Upper lobe of right lung (tissue), 1 donor: ENCODE measurements at regions not wholly inside any gene's neighbourhood (a gene's known extent, or its start where the extent isn't known, plus 50 kb on each side); places are given as distances from the start of the nearest gene placed in this dataset.
"Not testable (repeated sequence)": the region's sequence is repeated elsewhere in the genome, so short reads cannot be mapped to it uniquely, and the experiment has no call there.

Source experiments
- ATAC-seq: fragments of 200-7000 bp; cut with Tn5 transposase; one replicate; pipeline ENCODE4 v1.9.1; 2020; ENCODE audit warnings: mild to moderate bottlenecking, moderate library complexity
- DNase-seq: peaks from one replicate; pipeline ENCODE4 v3.0.0-alpha.2; 2020
- H3K27ac ChIP-seq: fragments of 200-600 bp; one replicate; pipeline ENCODE4 v1.8.0; 2022
- H3K27me3 ChIP-seq: fragments of 200-600 bp; one replicate; pipeline ENCODE4 v1.8.0; 2022; ENCODE audit warnings: mild to moderate bottlenecking
- H3K36me3 ChIP-seq: fragments of 200-600 bp; one replicate; pipeline ENCODE4 v1.8.0; 2022
- H3K4me1 ChIP-seq: fragments of 200-600 bp; one replicate; pipeline ENCODE4 v1.8.0; 2022
- H3K4me3 ChIP-seq: fragments of 200-600 bp; one replicate; pipeline ENCODE4 v1.8.0; 2022; ENCODE audit warnings: mild to moderate bottlenecking
- H3K9me3 ChIP-seq: fragments of 200-600 bp; one replicate; pipeline ENCODE4 v1.8.0; 2022
- intact Hi-C: fragments of 100-400 bp; cut with DNase I; formaldehyde crosslinking; loops from one replicate; pipeline ENCODE4 v1.11.0; 2022
- TF ChIP-seq, protein P1 (sequence below): fragments of 200-600 bp; IDR thresholded peaks from one replicate; pipeline ENCODE4 v1.8.0; 2022; ENCODE audit warnings: antibody characterized with exemption
- donor health status: DM: no; HTN: yes; CAD: no; lungs with severe emphysema.

- intact Hi-C loops, result no loop called here
- H3K36me3 ChIP-seq, result no peaks in the 10 kb centered on the region
- TF ChIP-seq, protein P1, sequence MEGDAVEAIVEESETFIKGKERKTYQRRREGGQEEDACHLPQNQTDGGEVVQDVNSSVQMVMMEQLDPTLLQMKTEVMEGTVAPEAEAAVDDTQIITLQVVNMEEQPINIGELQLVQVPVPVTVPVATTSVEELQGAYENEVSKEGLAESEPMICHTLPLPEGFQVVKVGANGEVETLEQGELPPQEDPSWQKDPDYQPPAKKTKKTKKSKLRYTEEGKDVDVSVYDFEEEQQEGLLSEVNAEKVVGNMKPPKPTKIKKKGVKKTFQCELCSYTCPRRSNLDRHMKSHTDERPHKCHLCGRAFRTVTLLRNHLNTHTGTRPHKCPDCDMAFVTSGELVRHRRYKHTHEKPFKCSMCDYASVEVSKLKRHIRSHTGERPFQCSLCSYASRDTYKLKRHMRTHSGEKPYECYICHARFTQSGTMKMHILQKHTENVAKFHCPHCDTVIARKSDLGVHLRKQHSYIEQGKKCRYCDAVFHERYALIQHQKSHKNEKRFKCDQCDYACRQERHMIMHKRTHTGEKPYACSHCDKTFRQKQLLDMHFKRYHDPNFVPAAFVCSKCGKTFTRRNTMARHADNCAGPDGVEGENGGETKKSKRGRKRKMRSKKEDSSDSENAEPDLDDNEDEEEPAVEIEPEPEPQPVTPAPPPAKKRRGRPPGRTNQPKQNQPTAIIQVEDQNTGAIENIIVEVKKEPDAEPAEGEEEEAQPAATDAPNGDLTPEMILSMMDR, result no peak
- no peaks in the 10 kb centered on the region for H3K4me1 ChIP-seq
- H3K27me3 ChIP-seq, result no peaks in the 10 kb centered on the region
- no peak overlapping the region for H3K4me3 ChIP-seq
- DNase-seq (no peak), ATAC-seq (no peak)
- no peak overlapping the region for H3K27ac ChIP-seq
- no peaks in the 10 kb centered on the region for H3K9me3 ChIP-seq
Measured at GRCh38 chr1:222377428-222378088, 170.3 kb downstream of the HHIPL2 start.

GRCh38 chr1:222376791-222377190, 171.1 kb downstream of the HHIPL2 start:
- intact Hi-C loops, H3K36me3 ChIP-seq, H3K4me3 ChIP-seq, H3K27ac ChIP-seq, H3K9me3 ChIP-seq, H3K27me3 ChIP-seq, H3K4me1 ChIP-seq, DNase-seq, ATAC-seq: not testable (repeated sequence)

DNA sequence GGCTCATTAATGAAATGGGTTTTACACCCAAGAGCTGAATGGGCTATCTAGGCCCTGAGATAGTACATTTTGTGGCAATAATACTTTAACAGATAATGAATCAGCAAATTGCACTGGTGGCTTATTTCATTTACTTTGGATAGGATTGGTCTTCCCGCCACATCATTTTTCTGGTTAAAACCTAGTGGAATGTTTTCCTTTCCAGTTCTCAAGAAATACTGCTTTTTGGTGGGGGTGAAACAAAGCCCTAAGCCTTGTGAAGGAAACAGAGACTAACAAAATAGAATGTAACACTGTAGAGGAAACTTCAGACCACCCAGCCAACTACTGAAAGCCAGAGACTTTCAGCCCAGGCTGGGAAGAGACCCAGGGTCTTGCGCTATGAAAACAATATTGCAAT, 172.2 kb downstream of the HHIPL2 start:
- no peak overlapping the region for H3K4me3 ChIP-seq
- H3K4me1 ChIP-seq, result no peaks in the 10 kb centered on the region
- H3K36me3 ChIP-seq, result no peaks in the 10 kb centered on the region
- ATAC-seq, result no peak
- intact Hi-C loops, result no loop called here
- H3K27me3 ChIP-seq, result no peaks in the 10 kb centered on the region
- DNase-seq, result no peak
- TF ChIP-seq, protein P1, result no peak
- H3K27ac ChIP-seq, result no peak overlapping the region
- no peaks in the 10 kb centered on the region for H3K9me3 ChIP-seq

DNA sequence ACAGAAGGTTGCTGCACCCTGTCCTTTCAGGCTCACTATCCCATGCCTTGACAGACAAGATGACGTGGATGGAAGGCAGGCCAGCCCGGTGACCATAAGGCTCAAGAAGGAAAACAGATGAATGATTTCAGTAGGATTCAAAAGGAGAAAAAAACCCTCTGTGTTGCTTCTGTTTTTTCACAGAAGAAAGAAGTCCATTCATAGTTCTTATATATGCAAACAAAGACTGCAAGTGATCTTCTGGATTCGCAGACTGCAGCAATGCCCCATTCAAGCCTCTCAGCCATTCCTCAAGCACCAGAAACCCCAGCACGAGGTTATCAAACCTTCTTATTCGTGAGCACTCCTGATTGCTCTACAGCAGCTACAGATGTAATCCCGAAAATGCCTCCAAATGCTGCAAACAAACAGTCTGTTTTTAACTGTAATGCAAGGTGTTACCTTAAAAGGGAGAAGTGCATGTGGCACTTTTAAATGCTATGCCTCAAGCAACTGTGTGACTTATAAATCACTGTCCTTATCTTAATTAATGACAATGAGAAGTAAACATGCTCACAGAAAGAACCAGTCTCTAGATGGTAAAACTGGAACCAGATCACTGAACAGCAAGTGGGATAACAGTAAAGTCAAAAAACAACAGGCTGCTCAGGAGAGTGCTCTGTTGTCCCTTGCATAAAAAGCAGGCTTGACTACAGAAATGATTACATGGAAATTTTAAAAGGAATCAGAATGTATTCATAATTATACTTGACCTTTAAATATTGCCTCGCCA, 173.9 kb downstream of the HHIPL2 start:
- Histone ChIP-seq H3K4me1 (no peaks in the 10 kb centered on the region), H3K4me3 (no peak overlapping the region), H3K36me3 (no peaks in the 10 kb centered on the region), H3K9me3 (no peaks in the 10 kb centered on the region), H3K27ac (no peak overlapping the region), H3K27me3 (no peaks in the 10 kb centered on the region)
- DNase-seq, result no peak
- TF ChIP-seq, protein P1, result no peak
- ATAC-seq, result no peak
- intact Hi-C loops, result no loop called here

DNA sequence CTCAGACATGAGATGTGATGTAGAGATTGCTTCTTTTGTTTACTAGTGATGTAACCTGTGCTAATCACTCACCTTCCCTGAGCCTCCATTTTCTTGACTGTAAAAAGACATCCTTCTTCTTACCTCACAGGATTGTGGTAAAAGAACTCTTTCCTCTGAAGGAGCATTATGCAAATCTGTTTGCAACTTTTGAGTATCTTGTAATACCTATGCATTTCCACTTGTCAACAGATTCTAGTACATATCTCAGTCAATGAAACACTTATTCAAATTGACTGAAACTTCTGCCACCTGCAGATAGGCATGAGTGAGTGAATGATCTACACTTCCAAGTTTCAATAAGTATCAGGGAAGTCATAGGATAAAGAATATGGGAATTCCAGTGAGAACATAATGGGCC, 174.7 kb downstream of the HHIPL2 start:
- Histone ChIP-seq H3K36me3 (no peaks in the 10 kb centered on the region), H3K4me1 (no peaks in the 10 kb centered on the region), H3K27me3 (no peaks in the 10 kb centered on the region), H3K4me3 (no peak overlapping the region), H3K27ac (no peak overlapping the region), H3K9me3 (no peaks in the 10 kb centered on the region)
- intact Hi-C loops, result no loop called here
- DNase-seq, result no peak
- TF ChIP-seq, protein P1, result no peak
- no peak for ATAC-seq

- Histone ChIP-seq H3K36me3 (no peaks in the 10 kb centered on the region), H3K9me3 (no peaks in the 10 kb centered on the region), H3K4me3 (no peak overlapping the region), H3K4me1 (no peaks in the 10 kb centered on the region), H3K27me3 (no peaks in the 10 kb centered on the region), H3K27ac (no peak overlapping the region)
- TF ChIP-seq, protein P1, result no peak
- DNase-seq (no peak), ATAC-seq (no peak)
- intact Hi-C loops, result no loop called here
Measured at GRCh38 chr1:222372221-222372620, 175.7 kb downstream of the HHIPL2 start.
